ENCODE measurements at regions not wholly inside any gene's neighbourhood (a gene's known extent, or its start where the extent isn't known, plus 50 kb on each side); places are given as distances from the start of the nearest gene placed in this dataset.

DNA sequence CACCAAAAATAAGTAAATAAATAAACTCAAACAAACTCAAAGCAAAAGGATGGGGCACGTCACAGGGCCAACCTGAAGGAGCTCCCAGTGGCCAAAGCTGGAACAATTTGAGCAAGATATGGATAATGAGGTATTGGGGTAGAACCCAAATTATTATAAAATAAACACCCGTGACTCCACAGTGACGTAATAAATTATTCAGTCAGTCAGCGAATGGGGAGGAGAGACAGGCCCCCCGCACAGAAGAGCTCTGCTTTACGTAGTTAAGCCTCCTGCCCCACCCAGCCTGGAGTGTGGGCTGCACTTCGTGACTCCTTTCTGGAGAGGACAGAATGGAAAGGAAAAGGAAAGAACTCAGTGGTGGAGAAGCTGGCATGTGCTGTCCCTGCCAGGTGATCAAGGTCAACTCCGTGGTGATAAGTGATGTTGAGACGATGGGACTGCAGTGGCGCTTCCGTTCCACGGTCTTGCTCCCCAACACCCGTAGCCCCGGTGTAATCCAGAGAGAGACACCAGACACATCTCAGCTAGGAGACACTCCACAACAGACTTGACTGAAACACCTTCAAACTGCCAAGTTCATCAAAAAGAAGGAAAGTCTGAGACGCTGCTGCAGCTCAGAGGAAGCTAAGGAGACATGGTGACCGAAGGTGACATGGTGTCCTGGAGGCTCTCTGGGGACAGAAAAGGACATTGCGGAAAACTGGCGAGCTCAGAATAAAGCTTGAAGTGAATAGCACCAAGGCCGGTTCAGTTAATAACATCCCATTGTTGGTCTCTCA lies 83.3 kb upstream of the COL5A1 start:
- 86% methylated on average over 19 of the region's 19 CpGs; no CpG with 5 or more reads in 1 of the 2 experiments for WGBS, 2 experiments (ENCODE audit: extremely low coverage in 1 of 2, insufficient coverage in 1 of 2, insufficient read length in 1 of 2, insufficient replicate concordance in 2 of 2, low coverage in 1 of 2, low lambda C conversion rate in 2 of 2, missing lambda C conversion rate in 1 of 2)
- Histone ChIP-seq H3K18ac (ENCODE audit: extremely low read depth, low read length) (no peak overlapping the region), H2BK20ac (ENCODE audit: low read length) (no peak overlapping the region), H4K91ac (replicated peaks; ENCODE audit: insufficient read length, low read length) (no peak overlapping the region), H3K79me2 (ENCODE audit: control insufficient read depth in 1 of 2, insufficient read depth in 2 of 2, low read length in 2 of 2) (no peaks in the 10 kb centered on the region), H2AK5ac (ENCODE audit: low read depth, low read length) (no peak overlapping the region), H4K20me1 (replicated peaks in 1 of 2; ENCODE audit: control insufficient read depth in 1 of 2, insufficient read depth in 2 of 2, low read length in 2 of 2) (no peaks in the 10 kb centered on the region), H3K27ac (ENCODE audit: low read depth, low read length) (no peak overlapping the region), H2BK12ac (ENCODE audit: low read depth, low read length) (no peak overlapping the region), H3K4me1 (replicated peaks in 1 of 4; ENCODE audit: control insufficient read depth in 3 of 4, insufficient read depth in 4 of 4, low read length in 3 of 4) (peaks cover 0 to 4% (median 0%) of the 10 kb centered on the region in 4 experiments; a peak in 3 of 7 replicates), H3K79me1 (ENCODE audit: low read depth, low read length) (no peaks in the 10 kb centered on the region), H3K36me3 (ENCODE audit: control insufficient read depth in 2 of 4, insufficient read depth in 4 of 4, low read length in 3 of 4) (no peaks in the 10 kb centered on the region), H2AFZ (ENCODE audit: low read length) (no peak overlapping the region), H4K8ac (ENCODE audit: extremely low read depth, insufficient read depth, low read length) (no peak overlapping the region; the same call in 1 of the 2 replicates), H3K4me3 (ENCODE audit: extremely low read depth in 1 of 4, insufficient read depth in 2 of 4, low read depth in 3 of 4, low read length in 4 of 4) (no peak overlapping the region), H4K5ac (ENCODE audit: insufficient read length, low read depth, low read length) (no peak overlapping the region), H3K9me3 (ENCODE audit: insufficient read depth in 2 of 2, low read depth in 1 of 2, low read length in 1 of 2) (no peaks in the 10 kb centered on the region; a peak in 1 of 4 replicates), H3K9ac (replicated peaks in 1 of 4; ENCODE audit: extremely low read depth in 1 of 4, low read depth in 3 of 4, low read length in 3 of 4) (no peak overlapping the region), H3K56ac (replicated peaks; ENCODE audit: insufficient read length, low read depth, low read length) (no peak overlapping the region), H3K23ac (ENCODE audit: insufficient read length) (no peak overlapping the region), H2BK15ac (ENCODE audit: low read length) (no peak overlapping the region), H3K14ac (ENCODE audit: insufficient read length) (no peak overlapping the region), H2BK5ac (ENCODE audit: low read depth, low read length) (no peak overlapping the region), H2BK120ac (replicated peaks; ENCODE audit: low read depth, low read length) (no peak overlapping the region), H3K27me3 (replicated peaks in 1 of 4; ENCODE audit: control insufficient read depth in 3 of 4, extremely low read depth in 1 of 4, insufficient read depth in 3 of 4, low read length in 3 of 4) (no peaks in the 10 kb centered on the region; a peak in 1 of 7 replicates), H3K4ac (replicated peaks; ENCODE audit: insufficient read length, low read depth, low read length) (no peak overlapping the region), H3K4me2 (ENCODE audit: insufficient read depth in 1 of 2, low read depth in 2 of 2, low read length in 2 of 2) (no peak overlapping the region), H3K23me2 (ENCODE audit: low read depth, low read length) (no peaks in the 10 kb centered on the region)
- POLR2A ChIA-PET (ENCODE audit: partially characterized antibody): no interaction called here
- CTCF ChIA-PET (ENCODE audit: partially characterized antibody): interaction anchor here (0.6 to 2.2 kb wide), 11 partner anchors 10 to 425 kb away, joined by 3 to 13 read pairs (median 3); no protein-coding TSS in a partner anchor
- TF ChIP-seq BRCA1 (IDR thresholded peaks at IDR 0.05; ENCODE audit: low read depth, low read length): no peak
- no peak for TF ChIP-seq KDM4A (IDR thresholded peaks at IDR 0.05; ENCODE audit: low read depth, low read length, severe bottlenecking)
- no peak for TF ChIP-seq SUZ12 (IDR thresholded peaks at IDR 0.05; ENCODE audit: low read length)
- no peak for TF ChIP-seq EGR1 (IDR thresholded peaks at IDR 0.05; ENCODE audit: borderline replicate concordance, low read depth, low read length)
- DNase-seq (ENCODE audit: low read depth in 1 of 2, low spot score in 2 of 2): no peak
- FAIRE-seq: no peak
